SK-N-SH (cell line): ENCODE measurements at regions not wholly inside any gene's neighbourhood (a gene's known extent, or its start where the extent isn't known, plus 50 kb on each side); places are given as distances from the start of the nearest gene placed in this dataset.

Experiments used
- CTCF ChIA-PET: fragments of 300-600, 350-600 bp; formaldehyde crosslinking; extraction: SDS; loops from one replicate; lab custom pipeline; 2021; lab: Yijun Ruan, JAX
- POLR2A ChIA-PET: fragments of 350-600 bp; sonication (Branson Sonifier 250); formaldehyde crosslinking; extraction: SDS; loops from one replicate; lab custom pipeline; 2020; ENCODE audit warnings: antibody characterized with exemption, inconsistent platforms; lab: Yijun Ruan, JAX
- DNase-seq: peaks from one replicate; pipeline ENCODE4 v3.0.0; 2012
- H2AFZ ChIP-seq: fragments of 200-600 bp; sonication (generic); 2 replicates; pipeline ENCODE4 v1.8.1; 2016; ENCODE audit warnings: antibody characterized with exemption, mild to moderate bottlenecking, low read depth
- H3F3A ChIP-seq: fragments of 200-600 bp; sonication (generic); replicated peaks from 2 replicates; pipeline ENCODE3; 2016; ENCODE audit warnings: antibody characterized with exemption, mild to moderate bottlenecking; ENCODE audit not compliant: insufficient read depth
- H3K27ac ChIP-seq, 2 experiments: fragments of 200-500 bp in 1 of 2; fragments of 200-600 bp in 1 of 2; sonication (Bioruptor generic) in 1 of 2; sonication (generic), shearing (Covaris generic) in 1 of 2; 2 replicates each; pipeline versions ENCODE4 v1.5.1 to v1.6.1; 2014 to 2016; ENCODE audit warnings: low read depth in 2 of 2, inconsistent platforms in 1 of 2, low read length in 1 of 2, mild to moderate bottlenecking in 1 of 2, mixed read lengths in 1 of 2
- H3K27me3 ChIP-seq: fragments of 200-600 bp; sonication (generic), shearing (Covaris generic); 2 replicates; pipeline ENCODE4 v1.6.1; 2016; ENCODE audit warnings: mixed run types; ENCODE audit not compliant: insufficient read depth
- H3K36me3 ChIP-seq, 2 experiments: fragments of 200-500 bp in 1 of 2; fragments of 200-600 bp in 1 of 2; sonication (Bioruptor generic) in 1 of 2; sonication (generic) in 1 of 2; replicated peaks in 1 of 2; 2 replicates each; pipeline versions ENCODE3 to v1.5.1; 2014 to 2016; ENCODE audit warnings: low read length in 1 of 2, mild to moderate bottlenecking in 1 of 2; ENCODE audit not compliant: insufficient read depth in 2 of 2, control insufficient read depth in 1 of 2
- H3K4me1 ChIP-seq, 2 experiments: fragments of 200-500 bp in 1 of 2; fragments of 200-600 bp in 1 of 2; sonication (Bioruptor generic) in 1 of 2; sonication (generic), shearing (Covaris generic) in 1 of 2; 2 replicates each; pipeline versions ENCODE4 v1.5.1 to v1.6.1; 2014 to 2016; ENCODE audit warnings: low read depth in 1 of 2, low read length in 1 of 2, mixed run types in 1 of 2; ENCODE audit not compliant: insufficient read depth in 2 of 2, control insufficient read depth in 1 of 2
- H3K4me2 ChIP-seq: fragments of 200-600 bp; sonication (generic), shearing (Covaris generic); 2 replicates; pipeline ENCODE4 v1.6.1; 2017; ENCODE audit warnings: mixed run types
- H3K4me3 ChIP-seq, 2 experiments: fragments of 200-500 bp in 1 of 2; fragments of 200-600 bp in 1 of 2; sonication (Bioruptor generic) in 1 of 2; sonication (generic), shearing (Covaris generic) in 1 of 2; 2 replicates each; pipeline versions ENCODE4 v1.5.1 to v1.8.1; 2014 to 2016; ENCODE audit warnings: low read depth in 2 of 2, inconsistent platforms in 1 of 2, low read length in 1 of 2, mild to moderate bottlenecking in 1 of 2, mixed read lengths in 1 of 2, moderate library complexity in 1 of 2
- H3K79me2 ChIP-seq: fragments of 200-600 bp; sonication (generic); 2 replicates; pipeline ENCODE4 v1.8.1; 2017; ENCODE audit warnings: mild to moderate bottlenecking; ENCODE audit not compliant: insufficient read depth
- H3K9ac ChIP-seq: fragments of 200-600 bp; sonication (generic); 2 replicates; pipeline ENCODE4 v1.6.1; 2017; ENCODE audit warnings: mixed run types
- H3K9me2 ChIP-seq: fragments of 200-600 bp; sonication (generic); 2 replicates; pipeline ENCODE4 v1.6.1; 2017; ENCODE audit warnings: mixed run types
- H3K9me3 ChIP-seq: fragments of 200-600 bp; sonication (generic); 2 replicates; pipeline ENCODE4 v1.6.1; 2017; ENCODE audit warnings: mixed run types, mild to moderate bottlenecking, moderate library complexity
- H4K20me1 ChIP-seq: fragments of 200-600 bp; sonication (generic); 2 replicates; pipeline ENCODE4 v1.6.1; 2017; ENCODE audit warnings: mild to moderate bottlenecking, mixed run types; ENCODE audit not compliant: insufficient read depth
- FOXJ3 ChIP-seq: sonication (generic); formaldehyde crosslinking; IDR thresholded peaks from 2 replicates; pipeline ENCODE4 v1.5.1; 2020; ENCODE audit warnings: mild to moderate bottlenecking, missing genetic modification reagents
- FOXM1 ChIP-seq: IDR thresholded peaks from 2 replicates; pipeline ENCODE4 v1.4.0; 2012; ENCODE audit warnings: low read depth, mild to moderate bottlenecking
- GABPA ChIP-seq: IDR thresholded peaks from 2 replicates; pipeline ENCODE4 v1.4.0; 2012; ENCODE audit warnings: low read depth, mild to moderate bottlenecking
- GATA2 ChIP-seq: sonication (generic); formaldehyde crosslinking; IDR thresholded peaks from 2 replicates; pipeline ENCODE4 v1.5.0; 2020; ENCODE audit warnings: mild to moderate bottlenecking, missing genetic modification reagents
- MEF2A ChIP-seq: IDR thresholded peaks from 2 replicates; pipeline ENCODE4 v1.4.0; 2012; ENCODE audit warnings: low read depth, borderline replicate concordance
- NRF1 ChIP-seq: IDR thresholded peaks from 2 replicates; pipeline ENCODE4 v1.6.1; 2012; ENCODE audit warnings: low read depth, mild to moderate bottlenecking, low read length
- PBX3 ChIP-seq: IDR thresholded peaks from 2 replicates; pipeline ENCODE4; 2012
- RAD21 ChIP-seq: IDR thresholded peaks from 2 replicates; pipeline ENCODE4 v1.6.1; 2012; ENCODE audit warnings: mild to moderate bottlenecking, low read length
- RCOR1 ChIP-seq: fragments of 150-350 bp; IDR thresholded peaks from 2 replicates; pipeline ENCODE4 v1.6.1; 2017; ENCODE audit warnings: antibody characterized with exemption, low read length
- REST ChIP-seq: IDR thresholded peaks from 2 replicates; pipeline ENCODE4 v1.6.1; 2012; ENCODE audit warnings: mild to moderate bottlenecking, low read depth, low read length, moderate library complexity
- RFX5 ChIP-seq: IDR thresholded peaks from 2 replicates; pipeline ENCODE4 v1.6.1; 2012; ENCODE audit warnings: mild to moderate bottlenecking, improper control_type of control experiment, low read length
- SIN3A ChIP-seq: IDR thresholded peaks from 2 replicates; pipeline ENCODE4 v1.6.1; 2012; ENCODE audit warnings: low read depth, mild to moderate bottlenecking, low read length, moderate library complexity, borderline replicate concordance
- SMC3 ChIP-seq: IDR thresholded peaks from 2 replicates; pipeline ENCODE4 v1.6.1; 2012; ENCODE audit warnings: low read depth, low read length, improper control_type of control experiment
- TAF1 ChIP-seq: IDR thresholded peaks from 2 replicates; pipeline ENCODE4 v1.6.1; 2012; ENCODE audit warnings: low read depth, mild to moderate bottlenecking, low read length, moderate library complexity, borderline replicate concordance
- USF2 ChIP-seq: fragments of 150-350 bp; IDR thresholded peaks from 2 replicates; pipeline ENCODE4 v1.6.1; 2017; ENCODE audit warnings: antibody characterized with exemption, low read length, low read depth, borderline replicate concordance
- YY1 ChIP-seq: IDR thresholded peaks from 2 replicates; pipeline ENCODE4 v1.4.0; 2012; ENCODE audit warnings: low read depth, mild to moderate bottlenecking
- WGBS: methylation state at CpG from one replicate; pipeline ENCODE4 v1.1.6; 2017; ENCODE audit warnings: low lambda C conversion rate; 5-methylcytosine and 5-hydroxymethylcytosine counted together

- no peak for DNase-seq
- no peaks in the 10 kb centered on the region for H3K79me2 ChIP-seq
- no peaks in the 10 kb centered on the region for H3K36me3 ChIP-seq
- 18% methylated on average over 1 of the region's 1 CpG for WGBS
- H3K9me2 ChIP-seq = no peaks in the 10 kb centered on the region
- POLR2A ChIA-PET = no interaction called here
- TF ChIP-seq GATA2 (CRISPR knock-in tag) (no peak), GABPA (no peak), SIN3A (no peak), PBX3 (no peak), YY1 (no peak), REST (no peak), FOXM1 (no peak)
- H3F3A ChIP-seq = no peaks in the 10 kb centered on the region
- CTCF ChIA-PET = no interaction called here
- no peak overlapping the region for H3K4me2 ChIP-seq
- H3K27me3 ChIP-seq = peaks cover 2% of the 10 kb centered on the region; the same call in 1 of the 2 replicates
- no peaks in the 10 kb centered on the region for H4K20me1 ChIP-seq
- H3K4me3 ChIP-seq = no peak overlapping the region
- H2AFZ ChIP-seq = no peak overlapping the region
- no peak overlapping the region for H3K9ac ChIP-seq
- H3K4me1 ChIP-seq = 0 out of 4 replicates have a peak, but pooled peaks cover 0 to 2% of the 10 kb centered on the region in 2 experiments
- H3K9me3 ChIP-seq = no peaks in the 10 kb centered on the region
- no peak overlapping the region for H3K27ac ChIP-seq
These were observed 143.3 kb upstream of the TACR1 start for GRCh38 chr2:75342504-75343175.

- H3K9me3 ChIP-seq = no peaks in the 10 kb centered on the region
- H3K9ac ChIP-seq = no peak overlapping the region
- CTCF ChIA-PET = no interaction called here
- H3K4me3 ChIP-seq = no peak overlapping the region
- no peaks in the 10 kb centered on the region for H3K79me2 ChIP-seq
- no peak overlapping the region for H3K4me2 ChIP-seq
- no peaks in the 10 kb centered on the region for H3K9me2 ChIP-seq
- H2AFZ ChIP-seq = no peak overlapping the region
- no peak overlapping the region for H3K27ac ChIP-seq
- H3K27me3 ChIP-seq = no peaks in the 10 kb centered on the region
- H3F3A ChIP-seq = no peaks in the 10 kb centered on the region
- 0 out of 4 replicates have a peak, but pooled peaks cover 0 to 2% of the 10 kb centered on the region in 2 experiments for H3K4me1 ChIP-seq
- DNase-seq = no peak
- 43% methylated on average over 3 of the region's 3 CpGs for WGBS
- POLR2A ChIA-PET = no interaction called here
- TF ChIP-seq GATA2 (CRISPR knock-in tag) = no peak
- no peak for TF ChIP-seq RCOR1
- TF ChIP-seq MEF2A = no peak
- TF ChIP-seq NRF1 = no peak
- TF ChIP-seq PBX3 = no peak
- no peak for TF ChIP-seq FOXJ3 (CRISPR knock-in tag)
- no peak for TF ChIP-seq USF2
- TF ChIP-seq RAD21 = no peak
- no peak for TF ChIP-seq TAF1
- no peak for TF ChIP-seq REST
- no peak for TF ChIP-seq SMC3
- TF ChIP-seq RFX5 = no peak
- no peaks in the 10 kb centered on the region for H3K36me3 ChIP-seq
- no peaks in the 10 kb centered on the region for H4K20me1 ChIP-seq
These were observed 141.2 kb upstream of the TACR1 start for GRCh38 chr2:75340560-75340959.
